HG02870 (cell line): ENCODE measurements at regions not wholly inside any gene's neighbourhood (a gene's known extent, or its start where the extent isn't known, plus 50 kb on each side); places are given as distances from the start of the nearest gene placed in this dataset.

Experiments used
- ATAC-seq: cut with Tn5 transposase; IDR thresholded peaks from one replicate; pipeline ENCODE4 v1.9.1; 2021; ENCODE audit warnings: mild to moderate bottlenecking, moderate library complexity; ENCODE audit not compliant: unreplicated experiment

DNA sequence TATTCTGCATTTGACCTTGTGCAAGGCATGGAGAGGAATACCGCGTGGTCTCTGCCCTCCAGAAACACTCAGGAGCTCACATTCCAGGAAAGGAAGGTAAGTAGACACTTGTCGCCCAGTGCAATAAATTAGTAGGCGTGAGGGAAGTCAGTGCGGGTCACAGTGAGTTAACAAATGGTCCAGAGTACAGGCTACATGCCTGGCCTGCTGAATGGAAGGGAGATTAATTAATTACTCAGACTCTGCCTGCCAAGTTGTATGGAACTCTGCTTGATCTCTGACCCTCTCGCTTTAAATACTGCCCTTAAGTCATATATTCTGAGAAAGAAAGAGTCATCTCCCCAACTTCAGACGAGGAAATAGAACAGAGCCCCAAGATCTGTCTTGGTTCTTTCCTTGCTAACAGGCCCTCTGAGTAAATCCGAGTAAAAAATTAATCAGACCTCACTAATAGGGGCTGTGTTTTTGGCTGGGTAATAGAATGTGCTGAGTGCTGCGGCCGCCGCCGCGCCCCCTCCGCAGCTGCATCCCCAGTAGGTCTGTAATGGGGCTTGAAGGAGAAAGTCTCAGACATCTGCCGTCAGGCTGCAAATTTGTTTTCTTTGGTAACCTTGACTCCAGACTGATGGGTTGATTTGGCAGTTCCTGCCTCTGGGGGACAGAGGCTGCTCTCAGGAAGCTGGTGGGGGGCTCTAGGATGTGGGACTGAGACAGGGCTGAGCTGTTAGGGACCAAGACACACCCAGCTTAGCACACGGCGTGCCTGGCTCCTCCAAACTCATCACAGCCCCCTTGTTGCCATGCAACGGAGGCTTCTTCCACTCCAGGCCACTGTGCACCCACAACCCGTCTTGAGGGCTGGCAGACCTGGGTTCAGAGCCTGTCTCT lies 144.4 kb downstream of the NSG2 start:
- ATAC-seq, result no peak

DNA sequence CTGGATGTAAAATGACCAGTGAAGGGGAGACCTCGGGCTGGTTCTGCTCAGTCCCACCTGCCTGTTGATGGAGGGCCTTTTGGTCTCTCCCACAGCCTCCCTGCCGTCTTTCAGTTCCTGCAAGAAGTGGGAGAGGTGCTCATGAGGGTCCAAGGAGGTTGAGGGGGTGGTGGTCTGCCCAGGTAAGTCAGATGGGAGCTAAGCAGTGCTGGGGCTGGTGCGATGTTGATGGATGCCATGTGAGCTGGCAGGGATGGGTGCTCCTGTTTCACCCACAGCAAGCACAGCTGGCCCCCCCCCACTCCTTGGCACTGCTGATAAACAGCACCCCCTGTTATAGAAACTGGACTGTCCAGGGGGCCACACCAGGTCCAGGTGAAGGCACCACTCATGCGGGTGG lies 145.6 kb downstream of the NSG2 start:
- ATAC-seq, result no peak

DNA sequence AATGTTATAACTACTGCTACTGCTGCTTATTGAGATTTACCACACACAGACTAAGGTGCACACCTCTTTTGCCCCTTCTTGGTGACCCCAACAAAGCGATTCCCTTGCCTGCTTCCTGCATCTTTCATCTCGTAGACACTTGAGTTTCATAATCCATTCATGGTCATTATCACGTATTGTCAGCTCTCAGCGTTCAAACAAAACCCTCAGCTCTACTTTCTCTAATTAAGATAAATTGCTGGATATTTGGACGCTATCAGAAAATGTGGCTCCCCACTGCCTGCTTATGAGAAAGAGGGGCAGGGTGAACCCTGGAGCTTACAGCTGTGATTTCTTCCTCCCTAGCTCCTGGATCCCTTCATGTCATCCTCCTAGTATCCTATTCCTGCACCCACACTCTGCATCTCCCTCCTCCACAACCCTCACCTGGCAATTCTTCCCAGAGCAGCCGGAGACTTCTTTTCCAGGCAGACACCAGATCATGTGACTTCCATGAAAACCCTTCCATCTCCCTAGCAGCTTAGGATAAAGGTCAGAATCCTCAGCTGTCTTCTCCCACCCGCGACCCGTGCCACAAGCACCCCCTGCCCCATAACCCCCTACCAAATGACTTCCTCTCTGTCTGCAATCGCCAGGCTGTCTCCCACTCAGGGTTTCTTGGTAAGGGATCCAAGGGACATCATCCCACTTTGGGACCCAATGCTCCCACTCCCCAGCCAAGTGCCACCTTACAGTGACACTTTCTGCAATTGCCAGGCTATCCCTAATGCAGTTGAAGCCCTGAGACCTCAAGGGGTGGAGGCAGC lies 146.5 kb downstream of the NSG2 start:
- ATAC-seq, result no peak

DNA sequence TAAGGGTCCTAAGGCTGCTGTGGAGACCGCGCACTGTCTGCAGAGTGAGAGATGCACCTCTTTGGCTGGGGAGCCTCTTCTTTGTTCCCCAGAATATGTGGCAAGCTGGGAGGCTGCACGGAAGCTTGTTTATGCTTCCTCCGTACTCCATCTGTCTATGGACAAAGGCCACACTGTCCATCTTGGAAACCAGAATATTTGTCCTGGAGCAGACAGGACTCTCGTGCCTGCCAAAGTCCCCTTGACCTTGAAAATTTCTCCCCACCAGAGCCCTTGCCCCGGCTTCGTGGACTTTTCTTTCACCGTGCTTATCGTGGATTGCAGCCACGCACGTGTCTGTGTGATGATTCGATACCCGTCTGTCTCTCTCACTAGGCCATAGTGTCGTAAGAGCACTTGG lies 147.4 kb downstream of the NSG2 start:
- no peak for ATAC-seq

- no peak for ATAC-seq
These were observed 150.0 kb downstream of the NSG2 start for GRCh38 chr5:174195517-174195916.

DNA sequence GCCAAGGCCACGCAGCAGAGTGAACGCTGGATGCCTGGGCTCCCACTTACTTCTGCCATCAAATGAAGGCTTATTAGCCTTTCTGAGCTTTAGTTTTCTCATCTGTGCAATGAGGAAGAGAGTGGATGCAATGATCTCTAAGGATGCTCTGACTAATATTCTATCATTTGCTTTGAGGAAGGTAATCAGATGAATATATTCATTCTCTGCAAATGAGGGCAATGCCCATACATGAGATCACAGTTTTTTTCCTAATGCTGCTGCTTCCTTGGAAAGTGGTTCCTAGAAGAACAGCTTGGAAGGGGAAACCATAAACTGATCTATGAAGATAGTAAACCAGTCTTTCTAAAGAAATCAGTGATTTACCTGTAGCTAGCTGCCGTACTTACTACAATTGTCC lies 152.4 kb downstream of the NSG2 start:
- no peak for ATAC-seq

DNA sequence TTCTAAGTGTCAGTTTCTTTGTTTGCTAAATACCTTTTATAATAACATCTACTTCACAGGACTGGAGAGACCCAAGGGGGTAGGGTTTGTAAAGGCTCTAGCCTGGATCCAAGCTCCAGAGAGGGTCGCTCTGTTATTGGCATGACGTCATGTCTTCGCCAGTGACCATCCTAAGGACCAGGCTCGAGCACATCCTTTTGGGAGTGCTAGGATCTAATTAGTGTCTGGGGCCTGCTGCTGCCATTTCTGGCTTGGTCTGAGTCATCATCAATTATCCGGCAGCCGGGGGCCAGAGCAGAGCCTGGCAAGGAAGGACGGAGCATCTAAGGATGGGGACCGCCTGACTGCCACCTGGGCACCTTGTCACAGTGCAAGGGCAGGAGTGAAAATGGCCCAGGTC lies 153.0 kb downstream of the NSG2 start:
- no peak for ATAC-seq

DNA sequence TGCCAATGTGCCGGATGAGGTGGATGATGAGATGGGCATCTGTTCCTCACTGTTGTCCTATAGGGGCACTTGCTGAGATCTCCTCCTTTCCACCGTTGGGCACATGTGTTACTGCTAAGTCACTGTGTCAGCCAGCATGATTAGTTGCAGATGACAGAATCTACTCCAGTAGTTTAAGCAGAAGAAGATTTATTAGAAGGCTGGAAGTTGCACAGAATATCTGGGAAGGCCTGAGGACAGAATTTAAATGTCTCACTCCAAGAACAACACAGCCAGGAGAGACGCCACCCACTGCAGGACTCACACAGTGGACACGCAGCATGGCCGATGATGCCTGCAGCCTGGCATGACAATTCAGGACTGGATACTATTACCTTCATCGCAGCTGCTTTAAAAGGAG lies 157.5 kb downstream of the NSG2 start:
- ATAC-seq, result no peak

- no peak for ATAC-seq
These were observed 159.2 kb downstream of the NSG2 start for GRCh38 chr5:174204535-174205313.

DNA sequence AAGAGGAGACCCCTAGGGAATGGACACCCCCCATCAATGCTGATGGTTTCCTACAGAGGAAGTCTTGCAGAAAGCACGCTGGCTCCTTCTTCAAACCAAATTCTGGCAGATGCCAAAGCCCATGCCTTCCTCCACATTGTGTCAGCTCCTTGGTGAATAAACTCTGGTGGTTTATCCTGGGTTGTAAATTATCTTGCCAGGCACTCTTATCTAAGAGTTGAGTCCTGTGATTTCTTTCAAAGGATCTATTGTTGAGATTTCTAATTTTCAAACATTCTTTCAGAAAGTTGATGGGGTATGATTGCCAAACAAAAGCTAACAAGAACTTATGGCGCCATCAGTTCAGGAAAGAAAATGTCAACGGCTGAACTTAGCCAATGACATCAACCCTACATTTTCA lies 160.4 kb downstream of the NSG2 start:
- ATAC-seq, result no peak

GRCh38 chr5:174210596-174211276 lies 165.2 kb downstream of the NSG2 start:
- ATAC-seq, result no peak

DNA sequence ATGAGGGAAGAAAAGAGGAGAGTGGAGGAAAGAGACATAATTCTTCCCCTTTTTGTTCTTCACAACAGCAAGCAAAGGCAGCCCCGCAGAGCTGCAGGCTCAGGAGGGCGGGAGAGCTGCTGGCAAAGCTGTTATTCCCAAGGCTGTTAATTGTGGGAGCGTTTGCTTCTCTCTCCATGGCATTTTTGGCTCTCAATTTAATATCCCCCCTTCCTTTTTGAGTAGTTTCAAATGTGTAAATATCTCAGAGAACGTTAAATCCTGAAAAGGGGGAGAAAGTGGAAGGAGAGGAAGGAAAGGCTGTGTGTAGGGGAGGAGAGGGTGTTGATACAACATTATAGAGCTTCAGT lies 165.7 kb downstream of the NSG2 start:
- ATAC-seq, result no peak

GRCh38 chr5:174217527-174217926 lies 172.0 kb downstream of the NSG2 start:
- ATAC-seq, result no peak

GRCh38 chr5:174218162-174218561 lies 172.7 kb downstream of the NSG2 start:
- no peak for ATAC-seq

DNA sequence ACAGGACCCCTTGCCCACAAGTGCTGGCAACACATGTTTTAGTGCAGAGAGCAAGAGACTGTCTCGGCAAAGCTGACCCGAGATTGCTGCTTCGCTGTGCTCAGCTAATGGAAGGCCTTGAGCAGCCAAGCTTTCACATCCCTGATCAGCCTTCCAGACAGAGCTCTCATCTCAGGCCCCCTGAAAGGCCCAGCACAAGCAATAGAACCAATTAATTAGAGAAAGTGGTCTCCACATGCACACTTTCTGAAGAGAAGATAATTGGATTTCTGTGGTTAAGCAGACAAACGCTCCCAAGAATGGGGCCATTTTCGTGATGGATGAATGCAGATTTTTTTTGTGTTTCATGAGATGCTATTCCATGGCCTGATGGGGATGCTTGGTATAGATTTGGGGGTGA lies 174.9 kb downstream of the NSG2 start:
- no peak for ATAC-seq

- no peak for ATAC-seq
These were observed 175.9 kb downstream of the NSG2 start for GRCh38 chr5:174221436-174221835.

DNA sequence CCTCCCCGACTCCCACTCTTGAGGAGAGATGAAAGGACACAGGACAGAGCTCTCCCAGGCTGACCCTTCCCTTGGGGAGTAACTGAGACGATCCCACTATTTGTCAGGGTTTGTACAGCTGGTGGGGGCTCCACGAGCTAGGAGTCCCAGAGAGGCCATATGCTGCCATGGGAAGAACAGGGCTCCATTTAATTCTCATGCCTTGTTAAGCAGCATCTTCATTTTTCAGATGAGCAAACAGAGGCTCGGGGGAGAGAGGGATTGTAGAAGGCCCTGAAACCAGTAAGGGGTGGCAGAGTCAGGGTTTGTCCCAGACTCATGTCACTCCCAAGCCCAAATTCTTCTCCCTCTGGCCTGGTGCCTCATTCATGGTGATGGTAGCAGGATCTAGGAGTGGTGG lies 176.4 kb downstream of the NSG2 start:
- ATAC-seq, result no peak

GRCh38 chr5:174222891-174223290 lies 177.4 kb downstream of the NSG2 start:
- no peak for ATAC-seq

GRCh38 chr5:174223355-174223754 lies 177.8 kb downstream of the NSG2 start:
- ATAC-seq, result no peak

DNA sequence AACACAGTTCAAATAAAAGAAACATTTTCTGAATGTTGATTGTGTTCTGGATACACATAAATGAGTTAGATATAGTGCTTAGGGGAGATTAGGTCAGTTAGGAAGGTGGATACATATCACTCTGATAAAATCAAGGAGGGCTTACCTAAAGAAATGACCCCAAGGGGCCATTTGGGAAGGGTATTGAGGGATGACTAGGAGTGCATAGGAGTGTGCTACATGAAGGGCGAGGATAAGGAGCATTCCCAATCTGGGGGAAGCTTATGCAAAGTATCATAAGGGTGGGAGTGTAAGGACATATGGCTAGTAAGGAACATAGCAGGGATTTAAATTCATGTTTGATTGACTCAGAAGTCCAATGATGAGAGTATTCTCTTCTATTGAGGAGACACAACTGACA lies 183.6 kb downstream of the NSG2 start:
- ATAC-seq, result no peak
